Stimulated activated effector memory CD8-positive, alpha-beta T cell treated with anti-CD3 and anti-CD28 coated beads, Interleukin-12 subunit alpha, Interleukin-12 subunit beta, amount 100 ng/mL, for 72 hours (primary cell): ENCODE measurements at regions not wholly inside any gene's neighbourhood (a gene's known extent, or its start where the extent isn't known, plus 50 kb on each side); places are given as distances from the start of the nearest gene placed in this dataset.
"Not testable (repeated sequence)": the region's sequence is repeated elsewhere in the genome, so short reads cannot be mapped to it uniquely, and the experiment has no call there.

Experiments used
- ATAC-seq: fragments of 150-1000 bp; cut with Tn5 transposase; 2 replicates; pipeline ENCODE4 v1.10.0; 2021
- DNase-seq, 2 donors: peaks; one replicate each; pipeline ENCODE4 v3.0.0; 2021 to 2022; ENCODE audit warnings: low spot score in 2 of 2
- H3K27ac Mint-ChIP-seq: one replicate; pipeline ENCODE4 v1.8.0; 2022; ENCODE audit warnings: mild to moderate bottlenecking, mixed read lengths
- H3K36me3 Mint-ChIP-seq: one replicate; pipeline ENCODE4 v1.8.0; 2022; ENCODE audit warnings: mild to moderate bottlenecking, mixed read lengths
- H3K4me1 Mint-ChIP-seq: one replicate; pipeline ENCODE4 v1.8.0; 2022; ENCODE audit warnings: mixed read lengths
- H3K4me3 Mint-ChIP-seq: one replicate; pipeline ENCODE4 v1.8.0; 2022; ENCODE audit warnings: mild to moderate bottlenecking, mixed read lengths
- H3K9me3 Mint-ChIP-seq: one replicate; pipeline ENCODE4 v1.8.0; 2022; ENCODE audit warnings: mixed read lengths

GRCh38 chr5:77866198-77866597 is 90.1 kb upstream of the TBCA start:
- Mint-ChIP-seq H3K27ac (no peak overlapping the region), H3K4me3 (no peak overlapping the region), H3K36me3 (no peaks in the 10 kb centered on the region), H3K4me1 (no peaks in the 10 kb centered on the region), H3K9me3 (no peaks in the 10 kb centered on the region)
- DNase-seq (no peak), ATAC-seq (peak; percentile 15)

DNA sequence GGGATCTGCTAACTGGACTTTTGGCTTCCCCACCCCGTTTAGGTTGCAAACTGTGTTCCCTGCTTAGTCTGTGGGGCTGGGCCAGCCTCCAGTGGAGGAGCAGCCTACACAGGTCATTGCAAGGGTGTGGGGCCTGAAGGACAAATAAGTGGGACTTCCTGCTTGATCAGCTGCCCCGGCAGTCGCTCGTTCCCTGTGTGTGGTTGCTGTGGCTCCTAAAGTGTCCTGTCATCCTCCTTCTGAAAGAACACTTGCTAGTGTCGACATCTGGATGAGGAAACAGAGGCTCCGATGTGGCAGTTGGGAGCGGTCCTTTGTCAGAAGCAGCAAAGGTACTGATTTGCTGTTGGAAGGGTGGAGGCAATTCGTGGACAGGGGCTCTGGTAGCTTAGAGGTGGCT is 88.9 kb upstream of the TBCA start:
- ATAC-seq (no peak), DNase-seq (no peak)
- H3K4me3 Mint-ChIP-seq: no peak overlapping the region

DNA sequence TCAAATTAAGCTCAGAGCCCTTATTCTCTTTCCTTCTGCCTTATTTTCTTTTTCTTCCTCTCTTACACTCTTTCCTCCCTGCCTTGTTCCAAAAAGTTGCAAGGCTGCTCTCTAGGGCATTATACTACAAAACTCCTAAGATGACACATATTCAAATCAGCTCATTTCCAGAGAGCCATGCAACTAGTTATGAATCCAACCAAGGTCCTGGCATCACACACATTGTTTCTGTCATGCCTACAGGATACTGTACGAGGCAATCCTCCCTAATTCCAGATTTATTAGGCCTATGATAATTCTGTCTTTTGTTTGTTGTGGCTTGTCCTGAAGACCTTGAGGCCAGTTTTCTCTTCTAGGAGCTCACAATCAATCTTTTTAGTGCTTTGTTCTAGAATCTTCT is 87.0 kb upstream of the TBCA start:
- Mint-ChIP-seq H3K36me3 (no peaks in the 10 kb centered on the region), H3K4me3 (no peak overlapping the region), H3K4me1 (no peaks in the 10 kb centered on the region), H3K9me3 (no peaks in the 10 kb centered on the region), H3K27ac (no peak overlapping the region)
- DNase-seq (no peak), ATAC-seq (no peak)

More for the DNA sequence above, 88.9 kb upstream of the TBCA start:
- Mint-ChIP-seq H3K27ac (no peak overlapping the region), H3K36me3 (no peaks in the 10 kb centered on the region), H3K4me1 (no peaks in the 10 kb centered on the region), H3K9me3 (no peaks in the 10 kb centered on the region)

DNA sequence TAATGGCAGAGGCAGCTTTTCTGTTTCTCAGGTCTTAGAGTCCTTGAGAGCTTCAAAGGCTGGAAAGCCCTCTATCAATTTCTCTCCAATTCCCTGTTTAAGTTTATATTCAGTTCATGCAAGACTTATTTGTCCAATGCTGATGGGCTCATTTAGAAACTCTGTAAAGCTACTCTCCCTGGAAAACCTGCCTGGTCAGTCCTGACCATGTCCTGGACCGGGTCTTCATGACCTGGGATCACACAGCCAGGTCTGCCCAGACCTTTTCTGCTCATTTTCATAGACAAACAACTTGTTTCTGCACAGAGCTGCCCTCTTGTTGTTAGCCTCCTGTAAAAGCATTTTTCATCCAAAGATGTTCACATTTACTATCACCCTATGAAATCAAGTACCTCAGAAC is 85.4 kb upstream of the TBCA start:
- no peaks in the 10 kb centered on the region for H3K36me3 Mint-ChIP-seq
- H3K27ac Mint-ChIP-seq: no peak overlapping the region
- DNase-seq (no peak), ATAC-seq (peak; percentile 9)
- H3K4me3 Mint-ChIP-seq: no peak overlapping the region
- no peaks in the 10 kb centered on the region for H3K4me1 Mint-ChIP-seq
- H3K9me3 Mint-ChIP-seq: no peaks in the 10 kb centered on the region

GRCh38 chr5:77859306-77859705 is 83.2 kb upstream of the TBCA start:
- no peak for DNase-seq

DNA sequence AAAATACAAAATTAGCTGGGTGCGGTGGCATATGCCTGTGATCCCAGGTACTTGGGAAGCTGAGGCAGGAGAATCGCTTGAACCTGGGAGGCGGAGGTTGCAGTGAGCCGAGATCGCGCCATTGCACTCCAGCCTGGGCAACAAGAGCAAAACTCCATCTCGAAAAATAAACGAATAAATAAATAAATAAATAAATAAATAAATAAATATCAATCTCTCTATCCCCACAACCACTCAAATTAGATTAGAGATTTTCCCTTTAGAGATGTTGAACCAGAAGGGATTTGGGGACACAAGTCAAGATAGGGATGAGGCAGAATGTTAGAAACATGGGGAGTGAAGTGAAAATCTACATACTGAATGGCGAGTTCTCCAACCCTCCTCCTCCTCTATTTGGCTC is 82.5 kb upstream of the TBCA start:
- ATAC-seq, DNase-seq, H3K4me1 Mint-ChIP-seq, H3K36me3 Mint-ChIP-seq, H3K9me3 Mint-ChIP-seq, H3K4me3 Mint-ChIP-seq, H3K27ac Mint-ChIP-seq: not testable (repeated sequence)

More at GRCh38 chr5:77859306-77859705, 83.2 kb upstream of the TBCA start:
- Mint-ChIP-seq H3K4me3 (no peak overlapping the region), H3K36me3 (no peaks in the 10 kb centered on the region), H3K9me3 (no peaks in the 10 kb centered on the region), H3K27ac (no peak overlapping the region), H3K4me1 (no peaks in the 10 kb centered on the region)
- ATAC-seq: no peak

DNA sequence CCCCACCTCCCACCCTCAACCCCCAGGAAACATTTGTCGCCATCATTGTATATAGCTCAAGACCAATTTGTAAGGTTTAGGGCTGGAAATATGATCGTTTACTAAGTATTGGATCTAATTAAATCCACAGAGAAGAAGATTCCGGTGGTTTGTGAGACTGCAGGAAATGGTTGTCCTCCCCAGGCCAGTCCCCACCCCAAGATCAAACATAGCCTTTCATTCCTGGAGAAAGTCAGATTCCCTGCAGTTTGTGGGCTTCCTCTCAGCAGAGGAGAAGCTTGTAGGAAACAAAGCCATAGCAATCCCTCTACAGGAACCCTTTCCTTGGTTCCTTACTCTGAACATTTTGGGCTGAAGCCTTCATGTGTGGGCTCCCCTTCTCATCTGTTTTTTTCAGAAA is 79.2 kb upstream of the TBCA start:
- H3K4me3 Mint-ChIP-seq: no peak overlapping the region
- H3K4me1 Mint-ChIP-seq: peaks cover 18% of the 10 kb centered on the region
- no peaks in the 10 kb centered on the region for H3K9me3 Mint-ChIP-seq
- DNase-seq (no peak), ATAC-seq (no peak)
- no peak overlapping the region for H3K27ac Mint-ChIP-seq
- no peaks in the 10 kb centered on the region for H3K36me3 Mint-ChIP-seq

- no peaks in the 10 kb centered on the region for H3K9me3 Mint-ChIP-seq
- ATAC-seq (no peak), DNase-seq (no peak)
- H3K4me1 Mint-ChIP-seq: peaks cover 18% of the 10 kb centered on the region
- no peaks in the 10 kb centered on the region for H3K36me3 Mint-ChIP-seq
- H3K27ac Mint-ChIP-seq: no peak overlapping the region
- peak overlapping the region; percentile 74 for H3K4me3 Mint-ChIP-seq
Observed at GRCh38 chr5:77853353-77853907, 77.3 kb upstream of the TBCA start.

DNA sequence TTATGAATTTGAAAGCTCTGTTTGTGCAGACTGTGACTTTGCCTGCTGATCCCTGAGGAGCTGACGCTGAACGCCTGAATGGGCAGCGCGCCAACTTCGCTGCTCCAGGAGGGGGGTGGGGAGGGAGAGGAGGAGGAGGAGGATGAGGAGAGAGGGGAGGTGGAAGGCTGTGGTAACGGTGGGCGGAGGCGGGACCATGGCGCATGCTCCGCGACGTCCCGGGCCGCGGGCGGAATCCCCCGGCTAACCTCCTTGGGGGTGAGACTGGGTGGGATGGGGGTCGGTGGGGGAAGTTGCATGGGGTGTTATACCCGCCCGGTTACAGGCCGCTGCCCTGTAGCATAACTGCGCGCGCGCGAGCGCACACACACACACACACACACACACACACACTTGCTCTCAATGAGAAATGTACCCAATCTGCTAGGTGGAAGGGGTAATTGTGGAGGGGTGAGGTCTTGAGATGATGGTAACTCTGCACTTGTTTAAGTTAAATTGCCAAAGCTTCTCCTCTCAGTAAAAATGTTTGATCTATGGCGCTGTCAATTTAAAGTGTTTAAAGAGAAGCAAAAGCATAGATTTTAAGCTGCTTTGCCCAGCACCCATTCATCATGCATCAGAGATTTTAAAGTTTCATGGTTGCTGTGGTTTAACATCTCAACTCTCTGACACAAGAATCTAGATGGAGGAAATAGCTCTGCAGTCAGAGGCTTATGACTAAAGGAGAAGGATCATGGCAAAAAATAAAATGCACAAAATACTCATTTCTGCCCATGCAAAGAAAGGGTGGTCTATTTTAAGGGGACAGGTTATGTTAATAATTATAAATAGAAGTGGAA is 76.6 kb upstream of the TBCA start:
- DNase-seq (peak in 1 of 2 donors; percentile 59), ATAC-seq (peak; percentile 81)
- Mint-ChIP-seq H3K36me3 (no peaks in the 10 kb centered on the region), H3K4me3 (peak overlapping the region; percentile 74), H3K27ac (no peak overlapping the region), H3K4me1 (peaks cover 18% of the 10 kb centered on the region), H3K9me3 (no peaks in the 10 kb centered on the region)

DNA sequence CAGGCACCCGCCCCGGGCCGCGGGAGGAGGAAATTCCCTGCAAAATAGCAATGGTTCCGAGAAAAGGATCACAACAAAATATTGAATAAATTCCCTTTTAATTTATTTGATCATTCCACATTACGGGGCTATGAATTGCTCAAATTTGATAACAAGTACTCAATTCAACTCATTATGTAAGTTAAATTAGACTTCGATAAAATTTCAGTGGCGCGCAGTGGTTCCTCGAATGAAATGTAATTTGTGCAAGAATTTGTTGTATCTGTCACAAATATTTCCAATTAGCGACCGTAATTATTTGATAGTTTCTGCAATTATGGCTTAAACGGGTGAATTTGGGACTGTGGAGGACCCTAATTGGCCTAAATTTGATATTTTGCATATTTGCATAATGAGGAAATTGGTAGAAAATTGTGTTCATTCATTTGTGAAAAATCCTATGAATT is 76.0 kb upstream of the TBCA start:
- no peaks in the 10 kb centered on the region for H3K9me3 Mint-ChIP-seq
- H3K4me3 Mint-ChIP-seq: peak overlapping the region; percentile 74
- H3K4me1 Mint-ChIP-seq: peaks cover 18% of the 10 kb centered on the region
- DNase-seq: no peak
- ATAC-seq: no peak
- no peaks in the 10 kb centered on the region for H3K36me3 Mint-ChIP-seq
- H3K27ac Mint-ChIP-seq: no peak overlapping the region

- ATAC-seq (no peak), DNase-seq (no peak)
- Mint-ChIP-seq H3K36me3 (no peaks in the 10 kb centered on the region), H3K4me3 (peak overlapping the region; percentile 74), H3K4me1 (peaks cover 18% of the 10 kb centered on the region), H3K27ac (no peak overlapping the region), H3K9me3 (no peaks in the 10 kb centered on the region)
Observed at GRCh38 chr5:77851176-77852067, 75.3 kb upstream of the TBCA start.

- no peak for DNase-seq
- H3K9me3 Mint-ChIP-seq: no peaks in the 10 kb centered on the region
- H3K36me3 Mint-ChIP-seq: no peaks in the 10 kb centered on the region
- peak overlapping the region; percentile 74 for H3K4me3 Mint-ChIP-seq
- H3K4me1 Mint-ChIP-seq: peaks cover 18% of the 10 kb centered on the region
- H3K27ac Mint-ChIP-seq: no peak overlapping the region
- no peak for ATAC-seq
Observed at GRCh38 chr5:77850536-77851175, 74.5 kb upstream of the TBCA start.

- H3K4me3 Mint-ChIP-seq: no peak overlapping the region
Observed at GRCh38 chr5:77849308-77849900, 73.3 kb upstream of the TBCA start.

GRCh38 chr5:77847814-77848290 is 71.7 kb upstream of the TBCA start:
- Mint-ChIP-seq H3K36me3 (no peaks in the 10 kb centered on the region), H3K4me3 (no peak overlapping the region), H3K4me1 (peaks cover 21% of the 10 kb centered on the region), H3K27ac (no peak overlapping the region), H3K9me3 (no peaks in the 10 kb centered on the region)
- no peak for ATAC-seq
- no peak for DNase-seq

More at GRCh38 chr5:77849308-77849900, 73.3 kb upstream of the TBCA start:
- no peaks in the 10 kb centered on the region for H3K36me3 Mint-ChIP-seq
- no peak overlapping the region for H3K27ac Mint-ChIP-seq
- peaks cover 25% of the 10 kb centered on the region for H3K4me1 Mint-ChIP-seq
- no peak for ATAC-seq
- H3K9me3 Mint-ChIP-seq: no peaks in the 10 kb centered on the region
- DNase-seq: no peak

DNA sequence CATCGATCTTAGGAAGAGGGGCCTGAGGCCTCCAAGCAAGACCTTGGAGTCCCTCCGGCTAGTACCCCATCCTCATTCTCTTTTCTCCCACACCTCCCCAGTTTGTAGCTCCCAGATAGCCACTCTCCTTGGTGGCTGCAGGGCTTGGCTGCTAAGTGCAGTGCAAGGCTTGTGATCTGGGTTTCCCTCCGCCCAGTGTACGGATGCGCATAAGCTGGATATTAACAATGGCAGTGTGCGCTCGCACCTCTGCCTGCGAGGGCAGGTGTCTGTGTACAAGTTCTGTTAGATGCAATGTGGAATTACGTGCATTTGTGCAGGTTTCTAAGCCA is 71.0 kb upstream of the TBCA start:
- no peaks in the 10 kb centered on the region for H3K9me3 Mint-ChIP-seq
- no peak for ATAC-seq
- no peaks in the 10 kb centered on the region for H3K36me3 Mint-ChIP-seq
- no peak overlapping the region for H3K4me3 Mint-ChIP-seq
- no peak for DNase-seq
- H3K4me1 Mint-ChIP-seq: peaks cover 19% of the 10 kb centered on the region
- H3K27ac Mint-ChIP-seq: no peak overlapping the region
